H1 (cell line): ENCODE measurements at regions not wholly inside any gene's neighbourhood (a gene's known extent, or its start where the extent isn't known, plus 50 kb on each side); places are given as distances from the start of the nearest gene placed in this dataset.

Source experiments
- CTCF ChIA-PET: fragments of 300-600 bp; sonication (Branson Sonifier 250); formaldehyde crosslinking; loops from one replicate; lab custom pipeline; 2021; ENCODE audit not compliant: partially characterized antibody; lab: Charles Lee
- POLR2A ChIA-PET: fragments of 300-600 bp; sonication (Branson Sonifier 250); formaldehyde crosslinking; loops from one replicate; lab custom pipeline; 2021; ENCODE audit warnings: inconsistent platforms; ENCODE audit not compliant: partially characterized antibody; lab: Charles Lee
- DNase-seq, 2 experiments: peaks; one replicate each; pipeline versions ENCODE4 v3.0.0 to v3.0.0-alpha.2; 2010 to 2022; ENCODE audit warnings: low spot score in 2 of 2, low read depth in 1 of 2, mixed read lengths in 1 of 2
- FAIRE-seq: peaks from 2 replicates; lab custom pipeline; 2011; peaks lifted over from hg19 to GRCh38; lab: Jason Lieb, UNC
- H2AFZ ChIP-seq: 2 replicates; pipeline ENCODE4 v1.8.1; 2012; ENCODE audit warnings: low read length, inconsistent platforms
- H2AK5ac ChIP-seq: 2 replicates; pipeline ENCODE4 v1.6.1; 2013; ENCODE audit warnings: low read depth, low read length
- H2BK120ac ChIP-seq: replicated peaks from 2 replicates; pipeline ENCODE3; 2013; ENCODE audit warnings: low read depth, low read length, inconsistent platforms
- H2BK12ac ChIP-seq: 2 replicates; pipeline ENCODE4 v1.6.1; 2013; ENCODE audit warnings: low read depth, low read length
- H2BK15ac ChIP-seq: 2 replicates; pipeline ENCODE4 v1.6.1; 2013; ENCODE audit warnings: low read length
- H2BK20ac ChIP-seq: 2 replicates; pipeline ENCODE4 v1.6.1; 2013; ENCODE audit warnings: low read length
- H2BK5ac ChIP-seq: 2 replicates; pipeline ENCODE4 v1.6.1; 2013; ENCODE audit warnings: low read depth, low read length
- H3K14ac ChIP-seq: 2 replicates; pipeline ENCODE4 v1.6.1; 2013; ENCODE audit warnings: inconsistent platforms; ENCODE audit not compliant: insufficient read length
- H3K18ac ChIP-seq: 2 replicates; pipeline ENCODE4 v1.6.1; 2013; ENCODE audit warnings: low read length; ENCODE audit errors: extremely low read depth
- H3K23ac ChIP-seq: 2 replicates; pipeline ENCODE4 v1.6.1; 2013; ENCODE audit warnings: inconsistent platforms; ENCODE audit not compliant: insufficient read length
- H3K23me2 ChIP-seq: 2 replicates; pipeline ENCODE4 v1.6.1; 2013; ENCODE audit warnings: low read depth, low read length
- H3K27ac ChIP-seq: 2 replicates; pipeline ENCODE4 v1.6.1; 2011; ENCODE audit warnings: low read depth, low read length, inconsistent platforms
- H3K27me3 ChIP-seq, 4 experiments: replicated peaks in 1 of 4; 1 replicate in 1 of 4; 2 replicates in 3 of 4; pipeline versions ENCODE4 v1.6.1 to v1.8.1; 2011 to 2013; ENCODE audit warnings: low read length in 3 of 4, mild to moderate bottlenecking in 3 of 4, inconsistent platforms in 2 of 4, mixed read lengths in 2 of 4, moderate library complexity in 1 of 4; ENCODE audit not compliant: control insufficient read depth in 3 of 4, insufficient read depth in 3 of 4; ENCODE audit errors: extremely low read depth in 1 of 4
- H3K36me3 ChIP-seq, 4 experiments: 2 replicates each; pipeline versions ENCODE4 v1.6.1 to v1.8.1; 2011 to 2013; ENCODE audit warnings: mild to moderate bottlenecking in 4 of 4, low read length in 3 of 4, moderate library complexity in 2 of 4, control low read depth in 1 of 4, inconsistent platforms in 1 of 4; ENCODE audit not compliant: insufficient read depth in 4 of 4, control insufficient read depth in 2 of 4
- H3K4ac ChIP-seq: replicated peaks from 2 replicates; pipeline ENCODE3; 2013; ENCODE audit warnings: low read length, low read depth, mixed read lengths, inconsistent platforms; ENCODE audit not compliant: insufficient read length
- H3K4me1 ChIP-seq, 4 experiments: replicated peaks in 1 of 4; 1 replicate in 1 of 4; 2 replicates in 3 of 4; pipeline versions ENCODE4 v1.6.1 to v1.8.1; 2011 to 2013; ENCODE audit warnings: low read length in 3 of 4, inconsistent platforms in 2 of 4, mixed read lengths in 1 of 4; ENCODE audit not compliant: insufficient read depth in 4 of 4, control insufficient read depth in 3 of 4
- H3K4me2 ChIP-seq, 2 experiments: 2 replicates each; pipeline versions ENCODE4 v1.6.1 to v1.8.1; 2011 to 2013; ENCODE audit warnings: low read depth in 2 of 2, low read length in 2 of 2, control low read depth in 1 of 2, inconsistent platforms in 1 of 2, mild to moderate bottlenecking in 1 of 2; ENCODE audit not compliant: insufficient read depth in 1 of 2
- H3K4me3 ChIP-seq, 4 experiments: fragments of 200-600, 300-600 bp in 1 of 4; sonication (generic), shearing (Covaris generic), sonication (Bioruptor Twin) in 1 of 4; 2 replicates each; pipeline versions ENCODE4 v1.5.1 to v1.8.1; 2011 to 2016; ENCODE audit warnings: low read length in 4 of 4, low read depth in 3 of 4, control low read depth in 2 of 4, inconsistent platforms in 2 of 4, mild to moderate bottlenecking in 2 of 4, mixed read lengths in 1 of 4, moderate library complexity in 1 of 4; ENCODE audit not compliant: insufficient read depth in 2 of 4; ENCODE audit errors: extremely low read depth in 1 of 4
- H3K56ac ChIP-seq: replicated peaks from 2 replicates; pipeline ENCODE3; 2013; ENCODE audit warnings: low read depth, mild to moderate bottlenecking, mixed read lengths, low read length, inconsistent platforms; ENCODE audit not compliant: insufficient read length
- H3K79me1 ChIP-seq: 2 replicates; pipeline ENCODE4 v1.6.1; 2013; ENCODE audit warnings: low read depth, low read length, control low read depth
- H3K79me2 ChIP-seq, 2 experiments: 2 replicates each; pipeline versions ENCODE4 v1.6.1 to v1.8.1; 2012 to 2013; ENCODE audit warnings: low read length in 2 of 2, mild to moderate bottlenecking in 2 of 2, inconsistent platforms in 1 of 2; ENCODE audit not compliant: insufficient read depth in 2 of 2, control insufficient read depth in 1 of 2
- H3K9ac ChIP-seq, 4 experiments: replicated peaks in 1 of 4; 1 replicate in 1 of 4; 2 replicates in 3 of 4; pipeline versions ENCODE4 v1.6.1 to v1.8.1; 2011 to 2013; ENCODE audit warnings: low read depth in 3 of 4, low read length in 3 of 4, control low read depth in 2 of 4, mild to moderate bottlenecking in 2 of 4, moderate library complexity in 2 of 4, inconsistent platforms in 1 of 4; ENCODE audit errors: extremely low read depth in 1 of 4
- H3K9me3 ChIP-seq, 2 experiments: 2 replicates each; pipeline versions ENCODE4 v1.6.1 to v1.8.1; 2012 to 2013; ENCODE audit warnings: mild to moderate bottlenecking in 2 of 2, moderate library complexity in 2 of 2, control low read depth in 1 of 2, inconsistent platforms in 1 of 2, low read depth in 1 of 2, low read length in 1 of 2, mixed read lengths in 1 of 2; ENCODE audit not compliant: insufficient read depth in 2 of 2
- H4K20me1 ChIP-seq, 2 experiments: replicated peaks in 1 of 2; 2 replicates each; pipeline versions ENCODE3 to v1.8.1; 2011 to 2013; ENCODE audit warnings: inconsistent platforms in 2 of 2, low read length in 2 of 2, mild to moderate bottlenecking in 1 of 2; ENCODE audit not compliant: insufficient read depth in 2 of 2, control insufficient read depth in 1 of 2
- H4K5ac ChIP-seq: 2 replicates; pipeline ENCODE4 v1.6.1; 2013; ENCODE audit warnings: low read length, low read depth, mixed read lengths, inconsistent platforms; ENCODE audit not compliant: insufficient read length
- H4K8ac ChIP-seq: 2 replicates; pipeline ENCODE4 v1.8.0; 2013; ENCODE audit warnings: mild to moderate bottlenecking, moderate library complexity, low read length, inconsistent platforms; ENCODE audit not compliant: insufficient read depth; ENCODE audit errors: extremely low read depth
- H4K91ac ChIP-seq: replicated peaks from 2 replicates; pipeline ENCODE3; 2013; ENCODE audit warnings: low read length, mixed read lengths, inconsistent platforms; ENCODE audit not compliant: insufficient read length
- KDM1A ChIP-seq: fragments of 200-600, 300-600 bp; sonication (generic); IDR thresholded peaks from 2 replicates; pipeline ENCODE4 v1.7.1; 2016; ENCODE audit warnings: mild to moderate bottlenecking, low read length, borderline replicate concordance
- TEAD4 ChIP-seq: IDR thresholded peaks from 2 replicates; pipeline ENCODE4 v1.6.1; 2012; ENCODE audit warnings: low read depth, low read length, inconsistent platforms, mixed read lengths
- WGBS, 2 experiments: shearing (Covaris generic) in 1 of 2; methylation state at CpG; one replicate each; pipeline versions ENCODE4 v1.1.6 to v1.1.7; 2013 to 2015; ENCODE audit warnings: low lambda C conversion rate in 2 of 2, mixed read lengths in 2 of 2, inconsistent platforms in 1 of 2, low coverage in 1 of 2, missing lambda C conversion rate in 1 of 2; ENCODE audit not compliant: insufficient replicate concordance in 2 of 2, insufficient coverage in 1 of 2, insufficient read length in 1 of 2; ENCODE audit errors: extremely low coverage in 1 of 2, missing lambda C conversion rate in 1 of 2; 5-methylcytosine and 5-hydroxymethylcytosine counted together

- TF ChIP-seq TEAD4 (no peak), KDM1A (peak; percentile 26; the same call in 1 of the 2 replicates)
- Histone ChIP-seq H2BK20ac (no peak overlapping the region), H4K91ac (no peak overlapping the region), H3K9ac (no peak overlapping the region), H3K56ac (no peak overlapping the region), H2AK5ac (no peak overlapping the region), H3K14ac (no peak overlapping the region), H3K4me2 (no peak overlapping the region), H3K18ac (no peak overlapping the region), H2BK12ac (0 out of 2 replicates have a peak overlapping the region, but pooled peaks have one; percentile 17), H3K4me3 (no peak overlapping the region), H2BK15ac (no peak overlapping the region), H3K23ac (no peak overlapping the region), H3K9me3 (no peaks in the 10 kb centered on the region), H3K4me1 (peaks cover 8 to 15% (median 11%) of the 10 kb centered on the region in 4 experiments), H3K23me2 (0 out of 2 replicates have a peak, but pooled peaks cover 1% of the 10 kb centered on the region), H2AFZ (no peak overlapping the region), H3K27me3 (no peaks in the 10 kb centered on the region), H4K20me1 (peaks cover 5 to 10% of the 10 kb centered on the region in 2 experiments), H4K5ac (no peak overlapping the region), H2BK5ac (no peak overlapping the region), H3K79me1 (peaks cover under 1% of the 10 kb centered on the region), H3K79me2 (no peaks in the 10 kb centered on the region), H2BK120ac (no peak overlapping the region), H3K36me3 (no peaks in the 10 kb centered on the region), H4K8ac (no peak overlapping the region), H3K4ac (no peak overlapping the region), H3K27ac (no peak overlapping the region)
- CTCF ChIA-PET = no interaction called here
- no peak for FAIRE-seq
- POLR2A ChIA-PET = no interaction called here
- WGBS, 2 experiments = 89% methylated on average over 8 of the region's 8 CpGs; no CpG with 5 or more reads in 1 of the 2 experiments
- no peak for DNase-seq
Observed at GRCh38 chr11:70868341-70868885, 384.0 kb downstream of the SHANK2 start.
